AG09319 (cell line): ENCODE measurements at regions not wholly inside any gene's neighbourhood (a gene's known extent, or its start where the extent isn't known, plus 50 kb on each side); places are given as distances from the start of the nearest gene placed in this dataset.

Experiments
- DNase-seq: peaks from one replicate; pipeline ENCODE4 v3.0.0-alpha.2; 2010; ENCODE audit warnings: low read depth; ENCODE audit errors: extremely low read depth
- CTCF ChIP-seq: IDR thresholded peaks from 2 replicates; pipeline ENCODE4 v1.5.1; 2011; ENCODE audit warnings: low read depth, mild to moderate bottlenecking, inconsistent platforms, low read length, moderate library complexity

GRCh38 chr6:111973927-111974639 is 79.8 kb upstream of the CCN6 start:
- no peak for TF ChIP-seq CTCF
- no peak for DNase-seq

GRCh38 chr6:111975466-111975865 is 78.4 kb upstream of the CCN6 start:
- no peak for DNase-seq
- TF ChIP-seq CTCF, result no peak

- DNase-seq, result no peak
- no peak for TF ChIP-seq CTCF
Measured at GRCh38 chr6:111976139-111976538, 77.8 kb upstream of the CCN6 start.

- TF ChIP-seq CTCF, result no peak
- DNase-seq, result no peak
Measured at GRCh38 chr6:111978532-111979149, 75.3 kb upstream of the CCN6 start.

GRCh38 chr6:111979633-111980032 is 74.3 kb upstream of the CCN6 start:
- no peak for TF ChIP-seq CTCF
- DNase-seq, result no peak

- DNase-seq, result no peak
- TF ChIP-seq CTCF, result no peak
Measured at GRCh38 chr6:111980143-111980542, 73.8 kb upstream of the CCN6 start.

- DNase-seq, result no peak
- TF ChIP-seq CTCF, result no peak
Measured at GRCh38 chr6:111980971-111981840, 72.7 kb upstream of the CCN6 start.
